ENCODE measurements at regions not wholly inside any gene's neighbourhood (a gene's known extent, or its start where the extent isn't known, plus 50 kb on each side); places are given as distances from the start of the nearest gene placed in this dataset.

DNA sequence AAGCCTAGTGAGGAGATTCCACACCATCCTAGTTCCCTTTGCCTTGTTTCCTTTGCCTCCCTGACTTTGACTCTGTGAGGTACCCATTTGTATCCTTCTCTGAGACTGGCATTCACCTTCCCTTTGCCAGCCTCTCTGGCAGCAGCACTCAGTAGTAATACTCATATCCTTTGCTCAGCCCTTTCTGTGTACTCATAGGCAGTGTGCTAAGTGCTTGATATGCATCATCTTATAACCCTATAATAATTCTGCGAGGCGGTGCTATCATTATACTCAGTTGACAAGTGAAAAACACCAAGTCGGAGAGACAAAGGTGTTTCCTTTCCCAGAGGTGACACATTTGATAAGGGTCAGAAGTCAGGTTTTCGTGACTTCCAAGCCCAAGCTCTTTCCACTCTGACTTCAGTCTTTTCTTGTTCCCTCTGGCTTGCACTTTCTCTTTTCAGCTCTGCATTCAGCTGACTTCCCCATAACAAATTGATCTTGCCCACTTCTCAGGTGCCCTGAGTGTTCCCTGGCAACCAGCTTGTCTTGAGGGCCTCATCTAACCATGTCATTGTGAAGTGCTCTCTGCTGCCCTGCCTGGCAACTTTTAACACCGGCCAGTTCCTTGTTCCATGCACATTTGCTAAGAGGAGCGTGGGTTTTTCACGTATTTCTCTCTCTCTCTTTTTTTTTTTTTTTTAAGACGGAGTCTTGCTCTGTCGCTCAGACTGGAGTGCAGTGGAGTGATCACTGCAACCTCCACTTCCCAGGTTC lies 94.5 kb upstream of the UPP2 start:
- intact Hi-C loops (cut with micrococcal nuclease), result no loop called here

DNA sequence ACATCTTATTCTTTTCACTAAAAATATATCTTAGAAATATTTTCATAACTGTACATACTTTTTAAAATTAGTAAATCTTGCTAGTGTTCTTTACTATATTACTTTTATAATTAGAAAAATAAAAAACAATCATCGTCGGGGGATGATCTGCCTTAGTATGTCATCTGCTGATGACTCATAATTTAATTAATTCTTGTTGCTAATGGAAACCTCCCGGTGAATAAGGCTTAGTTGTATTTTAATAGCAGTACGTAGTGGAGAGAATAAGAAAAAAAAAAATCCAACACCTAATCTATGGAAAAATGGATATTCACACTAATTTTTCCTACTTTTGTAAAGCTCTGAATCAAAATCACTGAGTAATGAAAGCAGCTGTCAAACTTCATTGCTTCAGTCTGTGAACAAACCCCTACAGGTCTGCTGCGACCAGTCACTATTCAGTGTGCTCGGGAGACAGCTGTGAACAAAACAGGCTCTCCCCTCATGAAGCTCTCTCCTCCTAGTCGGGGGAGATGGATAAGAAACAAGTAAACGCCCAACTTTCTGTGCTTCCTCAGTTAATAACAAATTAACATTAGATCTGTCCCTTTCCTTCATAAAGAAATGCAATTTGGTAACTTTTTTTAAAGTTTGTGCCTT lies 97.4 kb upstream of the UPP2 start:
- Histone ChIP-seq H3K27ac (ENCODE audit: low read length) (no peak overlapping the region), H3K4me1 (ENCODE audit: insufficient read depth, low read length) (no peaks in the 10 kb centered on the region), H4K20me1 (ENCODE audit: low read length) (no peaks in the 10 kb centered on the region), H2AFZ (ENCODE audit: low read length) (no peak overlapping the region), H3K79me2 (ENCODE audit: low read length) (no peaks in the 10 kb centered on the region), H3K9me3 (ENCODE audit: low read length) (no peaks in the 10 kb centered on the region), H3F3A (ENCODE audit: low read length, unreplicated experiment) (no peaks in the 10 kb centered on the region), H3K27me3 (ENCODE audit: low read length) (no peaks in the 10 kb centered on the region), H3K9ac (ENCODE audit: low read length) (no peak overlapping the region), H3K4me3 (ENCODE audit: low read length) (no peak overlapping the region), H3K9me2 (replicated peaks; ENCODE audit: low read length) (no peaks in the 10 kb centered on the region), H3K36me3 (ENCODE audit: low read depth, low read length) (no peaks in the 10 kb centered on the region), H3K4me2 (ENCODE audit: low read length) (no peak overlapping the region)
- ATAC-seq, result peak; percentile 43; the same call in 1 of the 2 replicates
- peak; percentile 15 for DNase-seq
- intact Hi-C loops (cut with micrococcal nuclease), result no loop called here
- CTCF ChIA-PET, result no interaction called here
- no TSS peak for BruUV-seq (replicated peaks)
- TF ChIP-seq, protein P1, sequence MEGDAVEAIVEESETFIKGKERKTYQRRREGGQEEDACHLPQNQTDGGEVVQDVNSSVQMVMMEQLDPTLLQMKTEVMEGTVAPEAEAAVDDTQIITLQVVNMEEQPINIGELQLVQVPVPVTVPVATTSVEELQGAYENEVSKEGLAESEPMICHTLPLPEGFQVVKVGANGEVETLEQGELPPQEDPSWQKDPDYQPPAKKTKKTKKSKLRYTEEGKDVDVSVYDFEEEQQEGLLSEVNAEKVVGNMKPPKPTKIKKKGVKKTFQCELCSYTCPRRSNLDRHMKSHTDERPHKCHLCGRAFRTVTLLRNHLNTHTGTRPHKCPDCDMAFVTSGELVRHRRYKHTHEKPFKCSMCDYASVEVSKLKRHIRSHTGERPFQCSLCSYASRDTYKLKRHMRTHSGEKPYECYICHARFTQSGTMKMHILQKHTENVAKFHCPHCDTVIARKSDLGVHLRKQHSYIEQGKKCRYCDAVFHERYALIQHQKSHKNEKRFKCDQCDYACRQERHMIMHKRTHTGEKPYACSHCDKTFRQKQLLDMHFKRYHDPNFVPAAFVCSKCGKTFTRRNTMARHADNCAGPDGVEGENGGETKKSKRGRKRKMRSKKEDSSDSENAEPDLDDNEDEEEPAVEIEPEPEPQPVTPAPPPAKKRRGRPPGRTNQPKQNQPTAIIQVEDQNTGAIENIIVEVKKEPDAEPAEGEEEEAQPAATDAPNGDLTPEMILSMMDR (conservative IDR thresholded peaks at IDR 0.05; ENCODE audit: low read depth, low read length), result no peak
- TF ChIP-seq EZH2 (IDR thresholded peaks at IDR 0.05; ENCODE audit: low read length, unreplicated experiment) (no peak), EZH2phosphoT487 (IDR thresholded peaks at IDR 0.05; ENCODE audit: borderline replicate concordance, low read length) (no peak)
- POLR2A ChIA-PET (ENCODE audit: unreplicated experiment), result no interaction called here

More for the DNA sequence above, 94.5 kb upstream of the UPP2 start:
- Histone ChIP-seq H3K79me2 (ENCODE audit: low read length) (no peaks in the 10 kb centered on the region), H3K4me1 (ENCODE audit: insufficient read depth, low read length) (peaks cover 17% of the 10 kb centered on the region), H3K9me2 (replicated peaks; ENCODE audit: low read length) (no peaks in the 10 kb centered on the region), H3K36me3 (ENCODE audit: low read depth, low read length) (no peaks in the 10 kb centered on the region), H3K4me3 (ENCODE audit: low read length) (no peak overlapping the region), H3K9me3 (ENCODE audit: low read length) (no peaks in the 10 kb centered on the region), H3K4me2 (ENCODE audit: low read length) (no peak overlapping the region), H4K20me1 (ENCODE audit: low read length) (no peaks in the 10 kb centered on the region), H3K27ac (ENCODE audit: low read length) (no peak overlapping the region), H3F3A (ENCODE audit: low read length, unreplicated experiment) (no peaks in the 10 kb centered on the region), H2AFZ (ENCODE audit: low read length) (no peak overlapping the region), H3K27me3 (ENCODE audit: low read length) (no peaks in the 10 kb centered on the region), H3K9ac (ENCODE audit: low read length) (no peak overlapping the region)
- ChIA-PET POLR2A (ENCODE audit: unreplicated experiment) (no interaction called here), CTCF (interaction anchor here (0.7 kb wide), 2 partner anchors 223 to 227 kb away, joined by 4 to 8 read pairs; no protein-coding TSS in a partner anchor)
- TF ChIP-seq, protein P1 (conservative IDR thresholded peaks at IDR 0.05; ENCODE audit: low read depth, low read length), result peak; percentile 24; the same call in 1 of the 2 replicates
- TF ChIP-seq EZH2 (IDR thresholded peaks at IDR 0.05; ENCODE audit: low read length, unreplicated experiment), result no peak
- ATAC-seq, result no peak
- DNase-seq, result no peak
- no TSS peak for BruUV-seq (replicated peaks)

DNA sequence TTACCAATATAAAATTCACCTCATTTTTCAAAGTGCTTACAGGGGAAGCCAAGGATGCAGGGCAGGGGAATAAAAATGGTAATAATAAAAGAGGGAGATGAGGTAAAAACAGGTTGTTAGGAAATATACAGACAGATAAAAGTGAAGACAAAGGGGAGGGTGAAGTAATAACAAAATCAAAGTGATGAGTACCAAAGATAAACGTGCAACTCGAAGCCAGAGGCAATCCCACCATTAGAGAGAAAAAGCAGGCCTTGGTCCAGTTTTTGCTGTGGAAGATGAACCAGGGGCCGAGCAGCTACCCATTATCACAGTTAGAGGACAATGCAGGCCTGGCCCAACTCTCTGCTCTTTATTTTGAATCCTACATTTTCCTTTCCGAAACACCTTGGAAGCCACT lies 99.6 kb upstream of the UPP2 start:
- POLR2A ChIA-PET (ENCODE audit: unreplicated experiment), result no interaction called here
- intact Hi-C loops (cut with micrococcal nuclease), result no loop called here
- Histone ChIP-seq H3K4me1 (ENCODE audit: insufficient read depth, low read length) (no peaks in the 10 kb centered on the region), H3K4me2 (ENCODE audit: low read length) (no peak overlapping the region), H2AFZ (ENCODE audit: low read length) (no peak overlapping the region), H3K4me3 (ENCODE audit: low read length) (no peak overlapping the region), H3K9ac (ENCODE audit: low read length) (no peak overlapping the region), H3F3A (ENCODE audit: low read length, unreplicated experiment) (no peaks in the 10 kb centered on the region), H3K79me2 (ENCODE audit: low read length) (no peaks in the 10 kb centered on the region), H3K36me3 (ENCODE audit: low read depth, low read length) (no peaks in the 10 kb centered on the region), H4K20me1 (ENCODE audit: low read length) (no peaks in the 10 kb centered on the region), H3K27ac (ENCODE audit: low read length) (no peak overlapping the region), H3K9me2 (replicated peaks; ENCODE audit: low read length) (no peaks in the 10 kb centered on the region), H3K9me3 (ENCODE audit: low read length) (no peaks in the 10 kb centered on the region), H3K27me3 (ENCODE audit: low read length) (no peaks in the 10 kb centered on the region)
- no peak for ATAC-seq
- CTCF ChIA-PET, result no interaction called here
- DNase-seq, result no peak
- TF ChIP-seq EZH2phosphoT487 (IDR thresholded peaks at IDR 0.05; ENCODE audit: borderline replicate concordance, low read length) (no peak), EZH2 (IDR thresholded peaks at IDR 0.05; ENCODE audit: low read length, unreplicated experiment) (no peak)
- TF ChIP-seq, protein P1 (conservative IDR thresholded peaks at IDR 0.05; ENCODE audit: low read depth, low read length), result no peak
- BruUV-seq (replicated peaks), result no TSS peak

Data from PC-3 (cell line).